ENCODE measurements at regions not wholly inside any gene's neighbourhood (a gene's known extent, or its start where the extent isn't known, plus 50 kb on each side); places are given as distances from the start of the nearest gene placed in this dataset.

GRCh38 chrX:124771292-124771691 lies 424.9 kb downstream of the SH2D1A start:
- no peak for TF ChIP-seq CTCF (IDR thresholded peaks at IDR 0.05)
- TF ChIP-seq POLR2A (IDR thresholded peaks at IDR 0.05), result no peak
